ENCODE measurements at regions not wholly inside any gene's neighbourhood (a gene's known extent, or its start where the extent isn't known, plus 50 kb on each side); places are given as distances from the start of the nearest gene placed in this dataset.

DNA sequence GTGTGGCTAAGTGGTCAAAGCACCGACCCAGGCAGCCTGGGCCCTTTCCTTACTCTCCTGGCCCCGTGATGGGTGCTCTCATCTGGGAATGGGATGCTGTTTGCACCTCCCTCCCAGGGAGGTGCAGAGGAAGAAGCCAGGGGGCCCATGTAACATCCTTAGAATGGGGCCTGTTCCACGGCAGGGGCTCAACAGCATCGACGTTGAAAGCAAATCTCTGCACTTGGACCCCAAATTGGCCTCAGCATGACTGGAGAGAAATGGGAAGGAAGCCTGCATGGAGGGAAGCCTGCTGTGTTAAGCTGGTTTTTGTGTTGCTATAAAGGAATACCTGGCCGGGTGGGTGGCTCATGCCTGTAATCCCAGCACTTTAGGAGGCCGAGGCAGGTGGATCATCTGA lies 1288.4 kb downstream of the TBC1D22A start:
- Histone ChIP-seq H3K4me1 (ENCODE audit: insufficient read depth, low read length) (no peaks in the 10 kb centered on the region), H3K4me3 (replicated peaks in 1 of 3; ENCODE audit: insufficient read depth in 1 of 3, low read depth in 2 of 3, low read length in 3 of 3) (no peak overlapping the region), H3K79me2 (ENCODE audit: insufficient read depth, low read length) (no peaks in the 10 kb centered on the region), H3K27me3 (ENCODE audit: control insufficient read depth in 1 of 2, insufficient read depth in 2 of 2, low read length in 2 of 2) (peaks cover 0 to 18% of the 10 kb centered on the region in 2 experiments; a peak in 3 of 5 replicates), H2AFZ (ENCODE audit: low read length) (no peak overlapping the region), H3K27ac (ENCODE audit: extremely low read length, insufficient read depth, low read length) (no peak overlapping the region), H3K9me3 (ENCODE audit: low read length) (no peaks in the 10 kb centered on the region), H3K4me2 (ENCODE audit: low read depth, low read length) (no peak overlapping the region), H4K20me1 (ENCODE audit: insufficient read depth, low read length) (no peaks in the 10 kb centered on the region), H3K36me3 (replicated peaks in 1 of 2; ENCODE audit: control insufficient read depth in 1 of 2, insufficient read depth in 2 of 2, low read length in 2 of 2) (no peaks in the 10 kb centered on the region), H3K9ac (ENCODE audit: insufficient read depth, low read depth, low read length) (no peak overlapping the region)
- ATAC-seq: no peak
- no peak for TF ChIP-seq JUND (CRISPR knock-in tag; IDR thresholded peaks at IDR 0.05)
- no peak for TF ChIP-seq ZNF12 (CRISPR knock-in tag; IDR thresholded peaks at IDR 0.05)
- TF ChIP-seq, protein P1, sequence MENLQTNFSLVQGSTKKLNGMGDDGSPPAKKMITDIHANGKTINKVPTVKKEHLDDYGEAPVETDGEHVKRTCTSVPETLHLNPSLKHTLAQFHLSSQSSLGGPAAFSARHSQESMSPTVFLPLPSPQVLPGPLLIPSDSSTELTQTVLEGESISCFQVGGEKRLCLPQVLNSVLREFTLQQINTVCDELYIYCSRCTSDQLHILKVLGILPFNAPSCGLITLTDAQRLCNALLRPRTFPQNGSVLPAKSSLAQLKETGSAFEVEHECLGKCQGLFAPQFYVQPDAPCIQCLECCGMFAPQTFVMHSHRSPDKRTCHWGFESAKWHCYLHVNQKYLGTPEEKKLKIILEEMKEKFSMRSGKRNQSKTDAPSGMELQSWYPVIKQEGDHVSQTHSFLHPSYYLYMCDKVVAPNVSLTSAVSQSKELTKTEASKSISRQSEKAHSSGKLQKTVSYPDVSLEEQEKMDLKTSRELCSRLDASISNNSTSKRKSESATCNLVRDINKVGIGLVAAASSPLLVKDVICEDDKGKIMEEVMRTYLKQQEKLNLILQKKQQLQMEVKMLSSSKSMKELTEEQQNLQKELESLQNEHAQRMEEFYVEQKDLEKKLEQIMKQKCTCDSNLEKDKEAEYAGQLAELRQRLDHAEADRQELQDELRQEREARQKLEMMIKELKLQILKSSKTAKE (CRISPR knock-in tag; IDR thresholded peaks at IDR 0.05; ENCODE audit: borderline replicate concordance): no peak
- TF ChIP-seq ETV6 (CRISPR knock-in tag; conservative IDR thresholded peaks at IDR 0.05): no peak
- no peak for TF ChIP-seq ZBTB3 (CRISPR knock-in tag; IDR thresholded peaks at IDR 0.05; ENCODE audit: borderline replicate concordance, low read depth)
- TF ChIP-seq BORCS8-MEF2B (CRISPR knock-in tag; IDR thresholded peaks at IDR 0.05): no peak
- no peak for TF ChIP-seq REXO4 (CRISPR knock-in tag; IDR thresholded peaks at IDR 0.05; ENCODE audit: borderline replicate concordance)
- no peak for TF ChIP-seq SRSF1 (optimal IDR thresholded peaks at IDR 0.05; ENCODE audit: low read depth, low read length)
- TF ChIP-seq CHD2 (IDR thresholded peaks at IDR 0.05; ENCODE audit: low read depth, low read length): no peak
- TF ChIP-seq ZBTB14 (CRISPR knock-in tag; IDR thresholded peaks at IDR 0.05): no peak
- TF ChIP-seq NONO (IDR thresholded peaks at IDR 0.05): no peak
- TF ChIP-seq NONO (CRISPR knock-in tag; conservative IDR thresholded peaks at IDR 0.05): no peak
- no peak for TF ChIP-seq NFYC (CRISPR knock-in tag; IDR thresholded peaks at IDR 0.05)
- in situ Hi-C loops (cut with HindIII; ENCODE audit: extremely low pct_ligation_motif_present, low pct_unique_long_range_greater_than_20kb) (no loop called here), intact Hi-C loops (cut with micrococcal nuclease; ENCODE audit: unreplicated experiment) (no loop called here)
- POLR2A ChIA-PET: no interaction called here
- CTCF ChIA-PET (ENCODE audit: low intra/inter-chr PET ratio, low total read pairs): no interaction called here
- 1% methylated on average over 6 of the region's 7 CpGs for WGBS (ENCODE audit: low lambda C conversion rate)
- BruUV-seq (replicated peaks): no TSS peak
- DNase-seq (ENCODE audit: low spot score): no peak
- FAIRE-seq: no peak

Data from HepG2 (cell line).